ENCODE measurements at regions not wholly inside any gene's neighbourhood (a gene's known extent, or its start where the extent isn't known, plus 50 kb on each side); places are given as distances from the start of the nearest gene placed in this dataset.
A peak's percentile ranks its signal among the peaks of the same experiment; 100 is the strongest.

DNA sequence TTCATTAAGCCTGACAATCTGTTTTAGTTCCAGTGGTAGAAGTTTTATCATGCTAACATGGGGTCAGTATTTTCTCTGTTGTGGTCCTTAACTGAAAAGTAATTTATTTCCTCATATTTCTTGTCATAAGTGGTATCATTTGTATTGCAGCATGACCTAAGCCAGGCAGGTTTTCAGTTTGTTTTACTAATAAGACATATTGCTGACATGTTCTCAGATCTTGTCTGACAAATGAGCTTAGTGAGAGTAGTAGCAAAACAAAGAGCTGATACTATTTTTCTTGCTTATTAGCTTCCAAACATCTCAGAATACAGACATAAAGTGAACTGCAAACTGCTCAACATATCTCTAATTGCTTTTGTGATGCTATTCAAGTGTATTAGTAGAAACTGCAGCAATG lies 293.6 kb downstream of the DSEL start:
- Mint-ChIP-seq H3K36me3 (no peaks in the 10 kb centered on the region), H3K9me3 (no peaks in the 10 kb centered on the region), H3K27ac (no peak overlapping the region)
- no peak for ATAC-seq
- no peak for DNase-seq (ENCODE audit: low spot score in 2 of 2)

DNA sequence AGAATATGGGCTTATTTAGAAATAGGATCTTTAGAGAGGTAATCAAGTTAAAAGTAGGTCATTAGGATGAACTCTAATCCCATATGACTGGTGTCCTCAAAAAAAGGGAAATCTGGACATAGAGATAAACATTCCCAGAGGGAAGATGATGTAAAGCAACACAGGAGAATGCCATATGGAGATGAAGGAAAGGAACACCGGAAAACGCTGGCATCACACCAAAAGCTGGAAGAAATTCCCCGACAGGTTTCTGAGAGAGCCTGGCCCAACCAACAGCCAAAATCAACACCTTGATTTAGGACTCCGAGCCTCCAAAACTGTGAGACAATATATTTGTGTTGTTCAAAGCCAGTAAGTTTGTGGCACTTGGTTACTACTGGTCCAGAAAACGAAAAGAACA lies 296.7 kb downstream of the DSEL start:
- Mint-ChIP-seq H3K9me3 (no peaks in the 10 kb centered on the region), H3K27ac (no peak overlapping the region), H3K36me3 (no peaks in the 10 kb centered on the region)
- DNase-seq (ENCODE audit: low spot score in 2 of 2) (no peak), ATAC-seq (no peak)

DNA sequence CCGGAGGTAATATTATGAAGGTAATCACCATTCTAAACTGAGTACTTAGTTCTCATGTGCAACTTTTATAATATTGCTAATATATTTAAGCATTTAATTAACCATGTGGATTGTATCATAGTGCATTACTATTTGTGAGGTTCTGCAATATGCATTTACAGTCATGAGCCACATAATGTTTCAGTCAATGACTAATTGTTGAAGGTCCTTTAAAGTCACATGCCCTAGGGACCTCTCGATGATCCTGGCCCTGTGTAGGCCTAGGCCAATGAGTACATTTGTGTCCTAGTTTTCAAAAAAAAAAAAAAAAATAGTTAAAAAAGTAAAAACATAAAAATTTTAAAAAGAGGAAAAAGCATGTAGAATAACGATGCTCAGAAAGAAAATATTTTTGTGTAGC lies 298.0 kb downstream of the DSEL start:
- Mint-ChIP-seq H3K36me3 (no peaks in the 10 kb centered on the region), H3K27ac (no peak overlapping the region), H3K9me3 (no peaks in the 10 kb centered on the region)
- ATAC-seq (no peak), DNase-seq (ENCODE audit: low spot score in 2 of 2) (no peak)

DNA sequence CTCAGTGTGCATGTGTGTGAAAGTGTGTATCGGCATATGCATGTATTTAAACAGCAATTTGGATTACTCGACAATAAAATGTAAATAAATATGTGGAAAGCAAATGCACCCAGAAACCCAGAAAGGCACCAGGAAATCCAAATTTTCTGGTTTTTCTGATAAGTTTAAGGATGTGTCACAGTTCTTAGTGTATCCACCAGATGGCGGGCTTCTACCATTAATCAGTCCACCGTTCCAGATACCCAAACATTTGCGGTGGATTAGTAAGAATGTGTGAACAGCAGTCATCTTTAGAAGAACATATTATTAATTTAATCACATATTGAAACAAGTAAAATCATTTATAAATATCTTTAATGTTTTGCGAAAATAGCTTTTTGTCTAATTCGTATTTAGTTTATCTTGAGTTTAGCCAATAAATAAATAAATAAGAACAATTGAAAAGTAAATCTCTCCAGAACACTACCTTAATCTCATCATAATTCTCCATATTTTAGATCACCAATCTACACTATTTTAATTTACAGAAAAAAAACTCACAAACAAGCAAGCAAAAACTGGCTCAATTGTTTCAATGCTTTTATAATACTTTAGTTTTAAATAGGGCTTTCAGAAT lies 298.9 kb downstream of the DSEL start:
- ATAC-seq, result peak; percentile 59 to 81
- no peak overlapping the region for H3K27ac Mint-ChIP-seq
- peak in 1 of 2 donors; percentile 46 for DNase-seq (ENCODE audit: low spot score in 2 of 2)
- no peaks in the 10 kb centered on the region for H3K9me3 Mint-ChIP-seq
- no peaks in the 10 kb centered on the region for H3K36me3 Mint-ChIP-seq

DNA sequence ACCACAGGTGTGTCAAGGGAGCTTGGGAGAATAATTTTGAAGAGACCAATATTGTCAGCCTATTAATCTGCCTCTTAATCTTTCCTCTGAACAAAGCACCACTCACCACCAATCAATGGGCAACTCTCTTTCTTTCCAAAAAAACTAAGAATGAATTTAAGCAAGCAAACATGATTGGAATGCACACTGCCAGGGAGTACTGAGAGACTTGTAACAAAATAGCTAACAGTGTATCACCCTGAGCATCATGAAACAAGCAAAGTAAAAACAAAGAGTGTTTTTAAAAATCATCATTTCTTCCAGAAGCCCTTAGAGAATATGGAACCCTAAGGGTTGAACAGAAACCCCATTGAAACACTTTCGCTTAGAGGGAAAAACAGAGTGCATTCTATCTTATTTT lies 299.7 kb downstream of the DSEL start:
- no peak overlapping the region for H3K27ac Mint-ChIP-seq
- H3K9me3 Mint-ChIP-seq, result no peaks in the 10 kb centered on the region
- no peaks in the 10 kb centered on the region for H3K36me3 Mint-ChIP-seq
- ATAC-seq (no peak), DNase-seq (ENCODE audit: low spot score in 2 of 2) (no peak)

DNA sequence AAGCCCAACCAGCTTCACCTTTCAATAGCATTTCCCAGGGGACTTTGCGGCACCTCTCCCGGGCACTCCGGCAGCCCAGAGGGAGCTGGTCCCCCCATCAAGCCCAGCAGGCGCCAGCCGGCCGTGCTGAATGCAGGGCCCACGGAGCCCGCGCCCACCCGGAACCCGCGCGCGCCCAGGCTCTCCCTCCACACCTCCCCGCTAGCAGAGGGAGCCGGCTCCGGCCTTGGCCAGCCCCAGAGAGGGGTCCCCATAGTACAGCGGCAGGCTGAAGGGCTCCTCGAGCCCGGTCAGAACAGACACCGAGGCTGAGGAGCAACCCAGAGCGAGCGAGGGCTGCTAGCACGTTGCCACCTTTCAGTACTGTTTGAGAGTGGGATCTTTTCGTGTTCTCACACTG lies 300.8 kb downstream of the DSEL start:
- no peak for DNase-seq (ENCODE audit: low spot score in 2 of 2)
- no peak for ATAC-seq
- Mint-ChIP-seq H3K27ac (no peak overlapping the region), H3K9me3 (no peaks in the 10 kb centered on the region), H3K36me3 (no peaks in the 10 kb centered on the region)

DNA sequence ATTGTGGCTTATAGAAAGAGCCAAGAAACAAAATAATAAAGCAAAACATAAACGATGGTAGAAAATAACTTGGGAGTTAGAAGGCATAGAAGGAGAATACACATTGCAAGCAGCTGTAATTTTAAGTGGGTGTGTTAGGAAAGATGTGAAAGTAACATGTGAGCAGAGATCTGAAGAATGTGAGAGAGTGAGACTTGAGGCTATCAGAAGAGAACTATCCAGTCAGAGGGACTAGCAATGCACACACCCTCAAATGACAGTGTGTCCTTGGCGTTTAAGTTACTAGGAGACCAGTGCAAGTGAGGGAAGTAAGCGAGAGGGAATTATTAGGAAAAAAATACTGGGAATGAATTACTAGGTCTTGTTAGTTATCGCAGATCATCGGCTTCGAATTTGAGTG lies 304.9 kb downstream of the DSEL start:
- Mint-ChIP-seq H3K9me3 (no peaks in the 10 kb centered on the region), H3K36me3 (no peaks in the 10 kb centered on the region), H3K27ac (no peak overlapping the region)
- no peak for ATAC-seq
- no peak for DNase-seq (ENCODE audit: low spot score in 2 of 2)

DNA sequence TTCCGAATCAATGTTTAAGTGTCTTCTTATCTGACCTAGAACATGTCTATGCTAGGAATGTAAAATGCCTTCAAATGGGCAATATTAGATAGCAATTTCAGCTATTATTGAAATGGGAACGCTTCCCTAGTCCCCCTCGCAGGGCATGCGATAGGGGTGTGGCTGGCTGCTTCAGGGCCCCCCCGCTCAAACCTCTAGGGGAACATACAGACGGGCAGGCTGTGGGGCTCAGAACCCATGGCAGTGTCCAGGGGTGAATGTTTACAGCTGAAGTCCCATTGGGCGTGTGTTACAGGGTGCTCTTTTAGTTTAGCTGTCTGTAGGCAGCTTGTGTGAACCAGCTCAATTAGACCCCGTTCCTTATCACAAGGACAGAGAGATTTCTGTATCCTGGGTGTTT lies 315.9 kb downstream of the DSEL start:
- no peak overlapping the region for H3K27ac Mint-ChIP-seq

DNA sequence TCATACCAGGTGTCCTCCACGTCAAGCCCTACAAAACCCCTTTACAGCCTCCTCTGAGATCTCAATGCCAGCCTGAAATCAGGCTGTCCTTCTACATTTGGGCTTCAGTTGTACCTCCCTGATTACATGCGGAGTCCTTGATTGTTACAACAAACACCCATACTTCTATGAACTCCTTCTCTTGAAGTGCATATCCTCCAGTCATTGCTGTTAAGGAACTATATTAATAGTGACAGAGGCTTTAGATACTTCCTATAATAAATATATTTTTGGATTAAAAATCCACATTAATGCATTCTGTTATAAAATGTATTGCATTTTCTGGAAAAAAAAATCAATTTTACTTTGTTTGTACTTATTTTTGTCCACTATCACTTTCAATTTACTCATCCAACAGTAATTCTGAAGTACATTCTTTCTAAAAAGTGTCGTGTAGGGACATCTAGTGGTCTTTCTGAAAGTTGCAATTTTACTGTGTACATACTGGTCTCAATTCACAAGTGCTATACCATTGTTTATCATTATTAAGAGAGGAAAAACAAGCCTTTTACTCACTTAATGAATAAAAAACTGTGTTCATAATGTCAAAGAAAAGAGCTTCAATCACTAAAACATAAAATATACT lies 316.4 kb downstream of the DSEL start:
- ATAC-seq (peak; percentile 56 to 82), DNase-seq (ENCODE audit: low spot score in 2 of 2) (no peak)

More for the DNA sequence above, 315.9 kb downstream of the DSEL start:
- Mint-ChIP-seq H3K36me3 (no peaks in the 10 kb centered on the region), H3K9me3 (no peaks in the 10 kb centered on the region)
- no peak for DNase-seq (ENCODE audit: low spot score in 2 of 2)
- no peak for ATAC-seq

DNA sequence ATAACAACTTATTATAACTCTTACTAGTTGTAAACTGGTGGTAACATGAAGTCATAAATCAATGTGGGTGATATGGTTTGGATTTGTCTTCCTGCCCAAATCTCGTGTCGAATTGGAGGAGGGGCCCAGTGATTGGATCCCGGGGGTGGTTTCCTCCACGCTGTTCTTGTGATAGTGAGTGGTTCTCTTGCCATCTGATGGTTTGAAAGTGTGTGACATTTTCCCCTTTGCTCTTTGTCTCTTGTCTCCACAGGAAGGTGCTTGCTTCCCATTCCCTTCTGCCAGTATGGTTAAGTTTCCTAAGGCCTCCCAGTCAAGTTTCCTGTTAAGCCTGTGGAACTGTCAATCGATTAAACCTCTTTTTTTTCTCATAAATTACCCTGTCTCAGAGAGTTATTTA lies 321.6 kb downstream of the DSEL start:
- ATAC-seq (no peak), DNase-seq (ENCODE audit: low spot score in 2 of 2) (no peak)
- Mint-ChIP-seq H3K27ac (no peak overlapping the region), H3K9me3 (no peaks in the 10 kb centered on the region), H3K36me3 (no peaks in the 10 kb centered on the region)

More for the DNA sequence above, 316.4 kb downstream of the DSEL start:
- Mint-ChIP-seq H3K36me3 (no peaks in the 10 kb centered on the region), H3K9me3 (no peaks in the 10 kb centered on the region), H3K27ac (no peak overlapping the region)

DNA sequence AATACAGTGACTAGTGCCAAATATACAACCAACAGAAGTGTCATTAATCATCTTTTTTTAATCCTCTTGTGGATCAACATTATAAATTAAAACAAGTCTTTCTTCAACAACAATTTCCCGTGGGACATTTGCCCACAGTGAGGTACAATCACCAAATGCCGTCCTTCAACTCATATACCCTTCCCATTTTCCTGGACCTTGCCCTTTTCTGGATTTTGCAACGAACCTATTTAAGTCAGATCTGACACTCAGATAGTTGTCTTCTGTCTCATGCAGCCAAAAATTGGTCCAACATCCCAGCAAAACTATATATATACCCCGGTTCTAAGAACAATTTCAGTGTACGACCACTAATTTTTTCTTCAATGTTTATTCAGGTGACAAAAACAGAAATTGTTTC lies 324.0 kb downstream of the DSEL start:
- ATAC-seq, result no peak
- H3K27ac Mint-ChIP-seq, result no peak overlapping the region
- no peaks in the 10 kb centered on the region for H3K36me3 Mint-ChIP-seq
- DNase-seq (ENCODE audit: low spot score in 2 of 2), result no peak
- no peaks in the 10 kb centered on the region for H3K9me3 Mint-ChIP-seq

DNA sequence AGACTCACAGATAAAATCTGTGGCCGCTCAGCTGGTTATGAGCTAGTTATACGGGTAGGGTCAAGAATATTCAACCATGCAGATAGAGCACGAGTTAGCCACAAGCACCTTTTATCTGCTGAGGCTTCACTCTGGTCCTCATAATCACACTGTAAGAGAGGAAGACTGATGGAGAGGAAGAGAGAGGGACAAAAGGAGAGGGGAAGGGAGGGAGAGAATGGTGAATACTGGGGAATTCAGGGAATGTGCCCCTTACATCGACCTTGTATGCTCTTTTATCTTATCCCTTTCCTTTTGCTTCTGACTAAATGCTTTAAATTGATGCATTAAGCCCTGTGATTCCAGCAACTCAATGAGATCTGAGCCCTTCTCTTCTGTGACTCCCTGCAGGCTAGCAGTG lies 333.1 kb downstream of the DSEL start:
- H3K27ac Mint-ChIP-seq, result no peak overlapping the region
- no peaks in the 10 kb centered on the region for H3K36me3 Mint-ChIP-seq
- DNase-seq (ENCODE audit: low spot score in 2 of 2), result no peak
- ATAC-seq, result no peak
- no peaks in the 10 kb centered on the region for H3K9me3 Mint-ChIP-seq

DNA sequence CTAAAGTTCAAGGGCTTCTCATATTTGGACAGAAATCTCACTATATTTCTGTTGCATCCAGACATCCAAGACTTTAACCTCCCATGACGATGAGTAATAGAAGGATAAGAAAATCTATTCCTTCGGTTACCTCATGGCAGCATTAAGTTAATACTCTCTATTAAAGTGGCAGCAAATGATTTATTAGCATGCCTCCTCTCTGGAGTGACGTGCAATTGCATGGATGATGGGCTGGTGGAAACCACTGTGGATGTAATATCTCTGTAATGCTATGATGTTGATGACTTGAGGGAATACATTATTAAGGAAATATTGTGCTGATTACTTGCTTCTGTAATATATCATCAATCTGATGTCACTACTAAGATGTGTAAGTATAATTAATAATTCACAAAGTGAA lies 336.8 kb downstream of the DSEL start:
- Mint-ChIP-seq H3K9me3 (no peaks in the 10 kb centered on the region), H3K27ac (no peak overlapping the region), H3K36me3 (no peaks in the 10 kb centered on the region)
- no peak for ATAC-seq
- no peak for DNase-seq (ENCODE audit: low spot score in 2 of 2)

DNA sequence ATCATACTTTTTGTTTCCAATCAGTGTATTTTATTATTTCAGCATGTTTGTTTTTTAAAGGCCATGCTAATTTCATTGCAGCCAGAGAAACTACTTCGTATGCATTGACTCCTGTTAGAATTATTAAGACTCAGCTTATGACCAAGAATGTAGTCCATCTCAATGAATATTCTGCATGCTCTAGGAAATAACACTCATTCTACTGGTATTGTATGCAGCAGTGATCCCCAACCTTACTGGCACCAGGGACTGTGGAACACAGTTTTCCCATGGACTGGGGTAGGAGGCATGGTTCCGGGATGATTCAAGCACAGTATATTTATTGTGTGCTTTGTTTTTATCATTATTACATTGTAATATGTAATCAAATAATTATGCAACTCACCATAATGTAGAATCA lies 356.9 kb downstream of the DSEL start:
- no peak for DNase-seq (ENCODE audit: low spot score in 2 of 2)
- no peaks in the 10 kb centered on the region for H3K9me3 Mint-ChIP-seq
- no peak for ATAC-seq
- H3K36me3 Mint-ChIP-seq, result no peaks in the 10 kb centered on the region
- H3K27ac Mint-ChIP-seq, result no peak overlapping the region

DNA sequence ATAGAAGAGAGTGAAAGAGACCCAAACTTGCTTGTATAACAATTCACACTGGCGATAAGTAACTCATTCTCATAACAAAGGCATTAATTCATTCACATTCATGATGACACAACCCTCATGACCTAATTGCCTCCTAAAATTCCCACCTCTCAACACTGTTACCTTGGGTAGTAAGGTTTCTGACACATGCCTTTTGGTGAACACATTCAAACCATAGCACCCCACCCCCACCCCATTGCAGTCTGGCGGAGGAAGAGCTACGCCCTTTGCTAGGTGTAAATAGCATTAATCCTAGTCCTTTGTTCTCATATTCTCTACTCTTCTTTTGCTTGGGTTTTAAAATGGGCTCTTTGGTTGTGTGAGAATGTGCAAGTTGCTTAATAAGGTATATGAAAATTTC lies 361.5 kb downstream of the DSEL start:
- H3K36me3 Mint-ChIP-seq, result no peaks in the 10 kb centered on the region
- DNase-seq (ENCODE audit: low spot score in 2 of 2), result no peak
- no peaks in the 10 kb centered on the region for H3K9me3 Mint-ChIP-seq
- peak overlapping the region in 1 of 2 donors; percentile 48 for H3K27ac Mint-ChIP-seq
- no peak for ATAC-seq

DNA sequence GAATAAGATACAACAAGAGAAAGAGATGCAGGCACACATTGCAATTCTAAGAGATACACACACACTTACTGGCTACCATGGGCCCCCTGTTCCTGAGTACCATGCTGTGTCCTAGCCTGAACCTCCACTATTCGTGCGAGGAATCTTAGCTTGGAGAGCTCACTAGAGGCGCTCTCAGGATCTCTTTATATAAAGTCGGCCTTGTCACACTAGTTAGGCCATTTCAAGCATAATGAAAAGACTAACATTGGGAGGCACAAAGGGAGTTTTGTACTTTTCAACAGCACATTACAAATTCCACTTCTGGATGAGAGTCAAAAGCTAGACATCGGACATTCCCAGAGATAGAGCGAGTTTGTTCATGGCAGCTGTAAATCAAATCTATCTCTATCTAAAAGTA lies 365.2 kb downstream of the DSEL start:
- Mint-ChIP-seq H3K9me3 (no peaks in the 10 kb centered on the region), H3K36me3 (no peaks in the 10 kb centered on the region), H3K27ac (no peak overlapping the region)
- DNase-seq (ENCODE audit: low spot score in 2 of 2) (no peak), ATAC-seq (no peak)

DNA sequence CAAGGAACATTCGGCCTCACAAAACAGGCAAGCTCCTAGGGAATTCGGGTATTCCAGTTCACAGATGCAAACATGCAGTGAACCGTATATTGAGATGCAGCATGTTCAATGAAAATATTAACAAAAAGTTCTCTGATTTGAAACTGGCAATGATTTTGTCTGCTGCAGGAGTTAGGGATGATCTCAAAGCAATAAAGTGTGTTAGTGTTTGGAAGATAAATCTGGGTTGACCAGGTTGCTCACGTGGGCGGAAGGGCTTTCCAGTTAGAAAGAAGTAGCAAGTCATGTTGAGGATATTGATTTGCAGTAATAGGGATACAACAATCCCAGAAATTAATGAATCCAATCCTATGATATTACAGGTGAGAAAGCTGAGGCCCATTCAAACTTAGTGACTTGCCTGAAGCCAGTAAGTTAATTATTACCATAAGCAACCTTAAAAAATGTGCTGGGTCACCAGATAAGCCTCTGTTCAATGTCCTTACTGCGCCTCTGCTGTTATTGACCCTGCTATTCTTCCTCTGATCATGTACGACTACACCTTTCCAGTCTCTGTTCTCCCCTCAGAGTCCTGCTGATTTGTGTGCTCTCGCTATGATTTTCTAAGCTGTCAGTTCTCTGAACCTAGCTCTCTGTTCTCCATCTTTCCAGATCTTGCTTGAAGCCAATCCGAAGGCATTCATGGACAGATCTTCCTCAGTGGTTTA lies 370.8 kb downstream of the DSEL start:
- ATAC-seq (no peak), DNase-seq (ENCODE audit: low spot score in 2 of 2) (no peak)
- no peak overlapping the region for H3K27ac Mint-ChIP-seq
- H3K9me3 Mint-ChIP-seq, result no peaks in the 10 kb centered on the region
- no peaks in the 10 kb centered on the region for H3K36me3 Mint-ChIP-seq

DNA sequence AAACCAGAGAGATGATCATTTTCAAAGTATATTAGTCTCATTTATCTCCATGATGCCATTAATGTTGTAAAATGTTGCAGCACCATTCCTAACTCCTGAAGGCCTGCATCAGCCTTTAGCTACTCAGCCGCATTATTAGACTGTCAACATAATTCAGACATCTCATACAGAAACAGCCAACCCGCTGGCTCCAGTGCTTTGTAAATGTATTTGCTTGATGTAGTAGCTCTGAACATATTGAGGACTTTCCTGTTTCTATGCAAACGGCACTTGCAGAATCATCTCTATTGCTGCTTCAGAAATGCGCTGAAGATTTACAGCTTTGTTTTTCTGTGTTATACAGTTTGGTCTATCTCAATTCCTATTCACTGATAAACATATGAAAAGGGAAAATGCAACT lies 372.2 kb downstream of the DSEL start:
- no peak overlapping the region for H3K27ac Mint-ChIP-seq
- H3K9me3 Mint-ChIP-seq, result no peaks in the 10 kb centered on the region
- no peak for ATAC-seq
- no peaks in the 10 kb centered on the region for H3K36me3 Mint-ChIP-seq
- DNase-seq (ENCODE audit: low spot score in 2 of 2), result no peak

All from activated naive CD4-positive, alpha-beta T cell treated with anti-CD3 and anti-CD28 coated beads, Interleukin-2, amount 50 U/mL, for 72 hours (primary cell).